ENCODE measurements at regions not wholly inside any gene's neighbourhood (a gene's known extent, or its start where the extent isn't known, plus 50 kb on each side); places are given as distances from the start of the nearest gene placed in this dataset.

DNA sequence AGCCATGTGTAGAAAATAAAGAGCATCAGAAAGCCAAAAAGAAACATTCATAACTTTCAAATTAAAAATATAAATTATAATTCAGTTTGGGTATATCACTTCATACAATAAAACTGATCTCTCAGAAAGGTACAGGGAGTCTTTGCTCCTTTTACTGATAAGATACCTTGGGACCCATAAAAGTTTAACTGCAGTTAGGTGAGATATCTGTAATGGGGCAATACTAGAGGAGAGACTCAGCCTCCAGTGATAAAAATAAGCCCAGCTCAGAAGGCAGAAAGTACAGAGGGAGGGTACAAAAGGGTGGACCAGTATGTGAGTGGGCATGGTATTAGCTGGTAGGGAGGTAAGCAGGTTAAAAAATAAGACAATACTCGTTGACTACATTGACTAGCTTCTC, 180.9 kb upstream of the AGTR2 start:
- TF ChIP-seq, protein P1, sequence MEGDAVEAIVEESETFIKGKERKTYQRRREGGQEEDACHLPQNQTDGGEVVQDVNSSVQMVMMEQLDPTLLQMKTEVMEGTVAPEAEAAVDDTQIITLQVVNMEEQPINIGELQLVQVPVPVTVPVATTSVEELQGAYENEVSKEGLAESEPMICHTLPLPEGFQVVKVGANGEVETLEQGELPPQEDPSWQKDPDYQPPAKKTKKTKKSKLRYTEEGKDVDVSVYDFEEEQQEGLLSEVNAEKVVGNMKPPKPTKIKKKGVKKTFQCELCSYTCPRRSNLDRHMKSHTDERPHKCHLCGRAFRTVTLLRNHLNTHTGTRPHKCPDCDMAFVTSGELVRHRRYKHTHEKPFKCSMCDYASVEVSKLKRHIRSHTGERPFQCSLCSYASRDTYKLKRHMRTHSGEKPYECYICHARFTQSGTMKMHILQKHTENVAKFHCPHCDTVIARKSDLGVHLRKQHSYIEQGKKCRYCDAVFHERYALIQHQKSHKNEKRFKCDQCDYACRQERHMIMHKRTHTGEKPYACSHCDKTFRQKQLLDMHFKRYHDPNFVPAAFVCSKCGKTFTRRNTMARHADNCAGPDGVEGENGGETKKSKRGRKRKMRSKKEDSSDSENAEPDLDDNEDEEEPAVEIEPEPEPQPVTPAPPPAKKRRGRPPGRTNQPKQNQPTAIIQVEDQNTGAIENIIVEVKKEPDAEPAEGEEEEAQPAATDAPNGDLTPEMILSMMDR (IDR thresholded peaks at IDR 0.05), result no peak
- no peak for TF ChIP-seq EP300 (IDR thresholded peaks at IDR 0.05; ENCODE audit: low read depth)

Data from transverse colon (tissue), 3 donors.